NB4 (cell line): ENCODE measurements at regions not wholly inside any gene's neighbourhood (a gene's known extent, or its start where the extent isn't known, plus 50 kb on each side); places are given as distances from the start of the nearest gene placed in this dataset.

Experiments used
- DNase-seq: peaks from one replicate; pipeline ENCODE4 v3.0.0; 2010; ENCODE audit warnings: low read depth
- H3K4me3 ChIP-seq: one replicate; pipeline ENCODE4 v1.5.1; 2011; ENCODE audit warnings: mild to moderate bottlenecking, low read depth, low read length, moderate library complexity
- MYC ChIP-seq: IDR thresholded peaks from 2 replicates; pipeline ENCODE4 v1.6.1; 2011; ENCODE audit warnings: low read depth, low read length
- POLR2A ChIP-seq: IDR thresholded peaks from 2 replicates; pipeline ENCODE4 v1.6.1; 2011; ENCODE audit warnings: mild to moderate bottlenecking; ENCODE audit not compliant: insufficient read length; ENCODE audit errors: extremely low read depth
- TF ChIP-seq, protein P1 (sequence below): IDR thresholded peaks from 2 replicates; pipeline ENCODE4 v1.6.1; 2011; ENCODE audit warnings: low read depth, low read length
- TF ChIP-seq, protein P2 (sequence below): IDR thresholded peaks from one replicate; pipeline ENCODE4 v1.5.1; 2012; ENCODE audit warnings: low read depth, low read length

DNA sequence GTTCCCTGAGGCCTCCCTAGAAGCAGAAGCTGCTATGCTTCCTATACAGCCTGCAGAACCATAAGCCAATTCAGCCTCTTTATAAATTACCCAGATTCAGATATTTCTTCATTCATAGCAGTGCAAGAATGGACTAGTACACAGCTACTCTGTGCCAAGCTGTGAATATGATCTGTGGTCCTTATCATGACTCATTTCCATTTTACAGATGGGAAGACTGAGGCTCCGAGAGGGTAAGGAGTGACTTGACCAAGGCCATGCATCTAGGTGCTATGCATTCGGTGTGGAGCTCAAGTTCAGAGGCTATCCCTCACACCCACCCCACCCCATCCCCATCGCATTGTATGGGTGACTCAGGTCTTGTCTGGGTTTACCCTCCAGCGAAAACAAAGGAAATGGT lies 52.3 kb upstream of the DISP3 start:
- H3K4me3 ChIP-seq, result no peak overlapping the region
- TF ChIP-seq, protein P1, sequence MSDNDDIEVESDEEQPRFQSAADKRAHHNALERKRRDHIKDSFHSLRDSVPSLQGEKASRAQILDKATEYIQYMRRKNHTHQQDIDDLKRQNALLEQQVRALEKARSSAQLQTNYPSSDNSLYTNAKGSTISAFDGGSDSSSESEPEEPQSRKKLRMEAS, result no peak
- DNase-seq, result no peak

DNA sequence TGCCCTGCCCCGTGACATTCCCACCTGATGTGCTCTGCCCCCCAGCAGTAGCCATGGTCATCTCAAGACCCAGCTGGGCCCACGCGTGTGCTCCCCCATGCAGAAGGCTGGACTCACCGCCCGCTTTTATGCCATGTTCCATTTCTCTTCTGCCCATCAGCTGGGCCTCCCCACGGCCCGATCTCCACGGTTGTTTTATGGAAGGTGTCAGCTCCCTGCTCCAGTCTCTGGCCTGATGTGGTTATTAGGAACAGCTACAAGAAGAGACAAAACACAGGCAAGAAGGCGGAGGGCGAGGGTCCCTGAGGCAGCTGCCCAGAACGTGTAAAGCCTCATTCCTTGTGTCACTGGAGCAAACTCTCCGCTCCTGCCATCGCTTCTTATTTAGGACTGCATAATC lies 50.2 kb upstream of the DISP3 start:
- DNase-seq, result no peak
- TF ChIP-seq MYC (no peak), POLR2A (no peak)
- TF ChIP-seq, protein P2, sequence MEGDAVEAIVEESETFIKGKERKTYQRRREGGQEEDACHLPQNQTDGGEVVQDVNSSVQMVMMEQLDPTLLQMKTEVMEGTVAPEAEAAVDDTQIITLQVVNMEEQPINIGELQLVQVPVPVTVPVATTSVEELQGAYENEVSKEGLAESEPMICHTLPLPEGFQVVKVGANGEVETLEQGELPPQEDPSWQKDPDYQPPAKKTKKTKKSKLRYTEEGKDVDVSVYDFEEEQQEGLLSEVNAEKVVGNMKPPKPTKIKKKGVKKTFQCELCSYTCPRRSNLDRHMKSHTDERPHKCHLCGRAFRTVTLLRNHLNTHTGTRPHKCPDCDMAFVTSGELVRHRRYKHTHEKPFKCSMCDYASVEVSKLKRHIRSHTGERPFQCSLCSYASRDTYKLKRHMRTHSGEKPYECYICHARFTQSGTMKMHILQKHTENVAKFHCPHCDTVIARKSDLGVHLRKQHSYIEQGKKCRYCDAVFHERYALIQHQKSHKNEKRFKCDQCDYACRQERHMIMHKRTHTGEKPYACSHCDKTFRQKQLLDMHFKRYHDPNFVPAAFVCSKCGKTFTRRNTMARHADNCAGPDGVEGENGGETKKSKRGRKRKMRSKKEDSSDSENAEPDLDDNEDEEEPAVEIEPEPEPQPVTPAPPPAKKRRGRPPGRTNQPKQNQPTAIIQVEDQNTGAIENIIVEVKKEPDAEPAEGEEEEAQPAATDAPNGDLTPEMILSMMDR, result no peak
- TF ChIP-seq, protein P1, result no peak
- H3K4me3 ChIP-seq, result no peak overlapping the region
